ENCODE measurements at regions not wholly inside any gene's neighbourhood (a gene's known extent, or its start where the extent isn't known, plus 50 kb on each side); places are given as distances from the start of the nearest gene placed in this dataset.

GRCh38 chr3:45317710-45318109 lies 70.7 kb upstream of the LARS2 start:
- TF ChIP-seq EZH2phosphoT487 (IDR thresholded peaks at IDR 0.05; ENCODE audit: borderline replicate concordance) (no peak), CTCF (conservative IDR thresholded peaks at IDR 0.05; ENCODE audit: low read length) (no peak)

All from Loucy (cell line).